ENCODE measurements at regions not wholly inside any gene's neighbourhood (a gene's known extent, or its start where the extent isn't known, plus 50 kb on each side); places are given as distances from the start of the nearest gene placed in this dataset.

GRCh38 chr18:66826211-66826610, 222.3 kb upstream of the CDH19 start:
- no peak for DNase-seq

- DNase-seq: no peak
Measured at GRCh38 chr18:66825347-66825746, 221.5 kb upstream of the CDH19 start.

GRCh38 chr18:66819235-66819634, 215.3 kb upstream of the CDH19 start:
- no peak for DNase-seq

- DNase-seq: no peak
Measured at GRCh38 chr18:66813138-66813537, 209.2 kb upstream of the CDH19 start.

GRCh38 chr18:66795051-66795450, 191.2 kb upstream of the CDH19 start:
- no peak for DNase-seq

- DNase-seq: no peak
Measured at GRCh38 chr18:66792466-66792865, 188.6 kb upstream of the CDH19 start.

- no peak for DNase-seq
Measured at GRCh38 chr18:66780609-66781008, 176.7 kb upstream of the CDH19 start.

GRCh38 chr18:66778048-66778447, 174.2 kb upstream of the CDH19 start:
- DNase-seq: no peak

- DNase-seq: no peak
Measured at GRCh38 chr18:66769375-66769774, 165.5 kb upstream of the CDH19 start.

- DNase-seq: no peak
Measured at GRCh38 chr18:66764230-66764629, 160.3 kb upstream of the CDH19 start.

- no peak for DNase-seq
Measured at GRCh38 chr18:66761166-66761565, 157.3 kb upstream of the CDH19 start.

- no peak for DNase-seq
Measured at GRCh38 chr18:66760559-66760958, 156.7 kb upstream of the CDH19 start.

GRCh38 chr18:66759050-66759828, 155.3 kb upstream of the CDH19 start:
- DNase-seq: no peak

GRCh38 chr18:66757946-66758345, 154.1 kb upstream of the CDH19 start:
- DNase-seq: no peak

- no peak for DNase-seq
Measured at GRCh38 chr18:66754335-66754734, 150.4 kb upstream of the CDH19 start.

- no peak for DNase-seq
Measured at GRCh38 chr18:66752733-66753132, 148.8 kb upstream of the CDH19 start.

- no peak for DNase-seq
Measured at GRCh38 chr18:66749481-66750035, 145.7 kb upstream of the CDH19 start.

GRCh38 chr18:66749030-66749429, 145.1 kb upstream of the CDH19 start:
- no peak for DNase-seq

- no peak for DNase-seq
Measured at GRCh38 chr18:66742832-66743231, 138.9 kb upstream of the CDH19 start.

- no peak for DNase-seq
Measured at GRCh38 chr18:66735933-66736332, 132.0 kb upstream of the CDH19 start.

GRCh38 chr18:66734451-66734850, 130.6 kb upstream of the CDH19 start:
- DNase-seq: no peak

GRCh38 chr18:66731890-66732289, 128.0 kb upstream of the CDH19 start:
- no peak for DNase-seq

GRCh38 chr18:66729442-66730239, 125.8 kb upstream of the CDH19 start:
- DNase-seq: no peak

GRCh38 chr18:66728951-66729350, 125.1 kb upstream of the CDH19 start:
- DNase-seq: no peak

Data from stimulated activated CD4-positive, alpha-beta T cell treated with anti-CD3 and anti-CD28 coated beads, Interleukin-1b, Interleukin-23, amount 100 ng/mL, for 48 hours (primary cell).